ENCODE measurements at regions not wholly inside any gene's neighbourhood (a gene's known extent, or its start where the extent isn't known, plus 50 kb on each side); places are given as distances from the start of the nearest gene placed in this dataset.

GRCh38 chr3:90128391-90128790 lies 1021.0 kb downstream of the EPHA3 start:
- TF ChIP-seq, protein P1, sequence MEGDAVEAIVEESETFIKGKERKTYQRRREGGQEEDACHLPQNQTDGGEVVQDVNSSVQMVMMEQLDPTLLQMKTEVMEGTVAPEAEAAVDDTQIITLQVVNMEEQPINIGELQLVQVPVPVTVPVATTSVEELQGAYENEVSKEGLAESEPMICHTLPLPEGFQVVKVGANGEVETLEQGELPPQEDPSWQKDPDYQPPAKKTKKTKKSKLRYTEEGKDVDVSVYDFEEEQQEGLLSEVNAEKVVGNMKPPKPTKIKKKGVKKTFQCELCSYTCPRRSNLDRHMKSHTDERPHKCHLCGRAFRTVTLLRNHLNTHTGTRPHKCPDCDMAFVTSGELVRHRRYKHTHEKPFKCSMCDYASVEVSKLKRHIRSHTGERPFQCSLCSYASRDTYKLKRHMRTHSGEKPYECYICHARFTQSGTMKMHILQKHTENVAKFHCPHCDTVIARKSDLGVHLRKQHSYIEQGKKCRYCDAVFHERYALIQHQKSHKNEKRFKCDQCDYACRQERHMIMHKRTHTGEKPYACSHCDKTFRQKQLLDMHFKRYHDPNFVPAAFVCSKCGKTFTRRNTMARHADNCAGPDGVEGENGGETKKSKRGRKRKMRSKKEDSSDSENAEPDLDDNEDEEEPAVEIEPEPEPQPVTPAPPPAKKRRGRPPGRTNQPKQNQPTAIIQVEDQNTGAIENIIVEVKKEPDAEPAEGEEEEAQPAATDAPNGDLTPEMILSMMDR (IDR thresholded peaks at IDR 0.05): no peak
- TF ChIP-seq POLR2A (IDR thresholded peaks at IDR 0.05): no peak
